Posterior cingulate gyrus (tissue), 11 donors: ENCODE measurements at regions not wholly inside any gene's neighbourhood (a gene's known extent, or its start where the extent isn't known, plus 50 kb on each side); places are given as distances from the start of the nearest gene placed in this dataset.
"Not testable (repeated sequence)": the region's sequence is repeated elsewhere in the genome, so short reads cannot be mapped to it uniquely, and the experiment has no call there.

Experiments
- DNase-seq, 10 donors: peaks; one replicate each; pipeline versions ENCODE4 v3.0.0 to v3.0.0-alpha.2; 2020 to 2021; ENCODE audit warnings: mixed read lengths in 3 of 10
- intact Hi-C: fragments of 100-400 bp; cut with DNase I; formaldehyde crosslinking; loops from one replicate; pipeline ENCODE4 v1.15.1; 2023

- intact Hi-C loops: loop anchor here (10.0 kb wide), 1 partner anchor 72 kb away; no protein-coding TSS in a partner anchor
- DNase-seq: no peak
Measured at GRCh38 chr1:121443001-121443540, 258.3 kb downstream of the SRGAP2C start.

DNA sequence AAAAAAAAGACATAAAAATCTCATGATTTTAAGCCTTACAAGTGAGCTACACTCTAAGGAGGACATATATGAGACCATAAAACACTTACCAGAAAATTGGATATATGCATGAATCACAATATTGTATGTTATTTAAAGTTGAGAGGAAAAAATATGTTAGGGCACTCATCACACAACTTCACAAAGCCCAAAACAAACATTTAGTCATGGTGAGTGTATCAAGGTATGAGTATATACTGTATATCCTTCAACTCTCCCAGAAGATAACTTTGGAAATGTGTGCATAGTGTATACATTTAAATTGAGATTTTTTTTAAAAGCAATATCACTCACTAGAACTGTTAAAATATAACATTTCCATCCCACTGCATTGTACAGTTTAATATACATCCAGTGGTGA lies 259.3 kb downstream of the SRGAP2C start:
- DNase-seq: no peak
- intact Hi-C loops: loop anchor here (10.0 kb wide), 1 partner anchor 71 kb away; no protein-coding TSS in a partner anchor

- intact Hi-C loops: loop anchor here (10.0 kb wide), 1 partner anchor 69 kb away; no protein-coding TSS in a partner anchor
- DNase-seq: no peak
Measured at GRCh38 chr1:121445679-121446078, 260.9 kb downstream of the SRGAP2C start.

DNA sequence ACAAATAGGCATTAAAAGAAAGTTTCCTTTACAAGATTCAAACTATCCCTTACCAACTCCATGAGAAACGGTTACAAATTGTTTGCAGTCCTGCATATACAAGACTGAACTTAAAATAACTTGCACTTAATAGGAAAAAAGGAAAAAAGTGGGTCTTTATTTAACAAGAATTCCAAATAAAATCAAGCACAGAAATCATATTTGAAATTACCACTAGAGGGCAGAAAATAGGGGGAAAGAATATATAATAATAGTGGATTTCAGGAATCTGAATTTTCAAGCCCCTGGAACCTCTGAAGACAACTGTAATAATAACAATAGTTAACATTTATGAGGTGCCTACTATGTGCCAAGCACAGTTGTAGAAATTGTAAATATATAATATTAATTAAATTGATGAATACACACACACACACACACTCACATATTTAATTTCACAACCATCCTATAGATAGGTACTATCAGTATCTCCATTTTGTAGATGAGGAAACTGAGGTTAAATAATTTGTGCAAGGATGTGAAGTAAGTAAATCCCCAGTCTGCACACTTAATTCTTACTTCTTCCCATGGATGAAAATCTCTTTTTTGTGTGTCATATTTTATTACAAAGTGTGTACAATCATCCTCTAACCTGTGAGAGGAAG lies 262.6 kb downstream of the SRGAP2C start:
- intact Hi-C loops: loop anchor here (10.0 kb wide), 1 partner anchor 67 kb away; no protein-coding TSS in a partner anchor
- not testable (repeated sequence) for DNase-seq

DNA sequence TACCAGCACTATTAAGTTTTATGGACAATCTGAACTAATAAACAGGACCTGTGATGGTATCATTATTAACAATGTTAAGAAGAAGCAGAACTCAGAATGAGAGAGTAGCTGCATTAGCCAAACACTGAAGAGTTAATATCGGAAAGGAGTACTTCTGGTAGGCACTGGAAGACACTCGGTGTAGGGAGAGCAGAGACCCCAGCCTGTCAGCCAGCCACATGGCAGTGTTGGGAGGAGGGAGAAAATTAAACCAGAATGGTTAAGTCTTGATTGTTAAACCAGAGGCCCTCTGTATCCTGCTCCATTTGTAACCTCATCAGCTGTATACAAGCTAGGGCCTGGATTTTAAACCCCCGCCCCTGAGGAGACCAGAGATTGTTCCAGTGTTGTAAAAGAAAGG lies 263.3 kb downstream of the SRGAP2C start:
- intact Hi-C loops: loop anchor here (10.0 kb wide), 1 partner anchor 67 kb away; no protein-coding TSS in a partner anchor
- DNase-seq: not testable (repeated sequence)

DNA sequence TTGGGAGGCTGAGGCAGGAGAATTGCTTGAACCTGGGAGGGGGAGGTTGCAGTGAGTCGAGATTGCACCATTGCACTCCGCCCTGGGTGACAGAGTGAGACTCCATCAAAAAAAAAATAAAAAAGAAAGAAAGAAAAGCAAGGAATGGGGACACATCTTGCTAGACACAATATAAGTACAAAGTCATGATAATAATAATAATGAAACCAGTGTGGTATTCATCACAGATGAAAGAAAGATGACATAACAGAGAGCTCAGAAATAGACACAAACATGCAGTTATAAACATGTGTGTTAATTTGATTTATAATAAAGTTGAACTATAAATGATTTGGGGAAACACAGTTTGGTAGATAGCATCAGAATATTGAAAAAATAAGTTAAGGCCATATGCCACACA lies 264.1 kb downstream of the SRGAP2C start:
- no peak for DNase-seq
- intact Hi-C loops: loop anchor here (10.0 kb wide), 1 partner anchor 66 kb away; no protein-coding TSS in a partner anchor

- DNase-seq: no peak
- intact Hi-C loops: no loop called here
Measured at GRCh38 chr1:121452484-121452883, 267.7 kb downstream of the SRGAP2C start.

DNA sequence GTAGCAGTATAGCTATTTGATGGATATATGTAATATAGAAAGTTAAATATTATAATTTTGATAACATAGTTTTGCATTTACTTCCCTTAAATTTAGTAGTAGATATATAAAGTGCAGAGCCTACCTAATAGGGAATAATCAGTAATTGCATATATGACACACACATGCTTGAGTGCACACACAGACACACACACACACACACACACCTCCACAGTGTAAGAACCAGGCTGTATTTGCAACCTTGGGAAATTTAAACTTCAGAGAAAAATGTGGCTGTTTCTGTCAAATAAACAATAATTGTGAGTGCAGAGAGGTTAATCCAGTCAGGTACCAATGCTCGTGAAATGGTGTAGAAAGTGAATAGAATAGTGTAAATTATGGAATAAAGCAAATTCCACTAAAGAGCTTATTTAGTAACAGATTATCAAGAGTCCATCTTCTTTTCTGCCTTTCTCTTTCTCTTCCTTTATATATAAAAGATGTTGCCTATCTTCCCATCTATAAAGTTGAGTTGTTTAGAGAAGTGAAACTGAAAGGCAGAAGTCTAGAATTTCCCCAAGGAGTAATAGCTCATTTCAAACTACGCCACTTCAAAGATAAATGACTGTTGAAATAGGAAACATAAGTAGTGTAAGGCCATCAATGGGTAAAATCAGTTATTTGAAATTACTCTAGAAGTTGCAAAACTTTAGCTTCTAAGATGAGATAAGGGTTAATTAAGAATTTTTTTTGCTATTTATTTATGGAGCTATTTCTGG lies 273.7 kb downstream of the SRGAP2C start:
- intact Hi-C loops: no loop called here
- no peak for DNase-seq

- no peak for DNase-seq
- intact Hi-C loops: no loop called here
Measured at GRCh38 chr1:121459235-121459634, 274.5 kb downstream of the SRGAP2C start.

DNA sequence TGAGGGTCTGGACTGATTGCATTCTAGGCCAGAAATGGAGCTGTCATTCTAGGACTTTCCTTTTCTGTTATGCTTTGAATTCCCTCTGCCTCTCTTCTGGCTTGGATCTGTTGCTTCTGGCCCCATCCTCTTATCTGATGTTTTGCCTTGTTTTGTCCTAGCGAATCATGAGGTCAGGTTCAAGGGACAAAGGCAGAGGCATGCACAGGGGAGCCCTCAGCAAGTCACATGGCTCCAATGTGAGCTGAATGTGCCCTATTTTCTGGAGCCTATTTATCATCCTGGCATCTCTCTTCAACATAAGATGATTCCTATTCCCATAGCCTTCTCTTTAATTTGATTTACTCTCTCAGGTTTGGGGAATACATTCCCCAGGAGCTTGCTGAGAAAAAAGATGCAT lies 284.6 kb downstream of the SRGAP2C start:
- DNase-seq, intact Hi-C loops: not testable (repeated sequence)

DNA sequence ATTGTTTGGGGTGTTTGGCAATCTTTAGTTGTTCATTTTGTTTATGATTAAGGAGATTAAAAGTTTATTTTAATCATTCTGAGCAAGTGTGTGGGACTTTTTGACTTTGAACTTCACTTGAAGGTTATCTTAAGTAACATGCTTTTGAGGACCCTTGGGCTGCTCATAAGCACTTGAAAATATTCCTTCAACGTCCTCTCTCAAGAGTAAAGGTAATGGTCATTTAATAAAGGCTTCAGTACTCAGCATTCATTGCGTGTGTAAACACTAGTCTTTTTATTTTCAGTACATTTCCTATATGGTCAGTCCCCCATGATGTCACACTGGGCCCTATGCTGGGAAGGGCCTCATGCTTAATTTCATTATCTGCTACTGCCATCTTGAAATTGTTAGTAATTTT lies 285.6 kb downstream of the SRGAP2C start:
- intact Hi-C loops, DNase-seq: not testable (repeated sequence)

DNA sequence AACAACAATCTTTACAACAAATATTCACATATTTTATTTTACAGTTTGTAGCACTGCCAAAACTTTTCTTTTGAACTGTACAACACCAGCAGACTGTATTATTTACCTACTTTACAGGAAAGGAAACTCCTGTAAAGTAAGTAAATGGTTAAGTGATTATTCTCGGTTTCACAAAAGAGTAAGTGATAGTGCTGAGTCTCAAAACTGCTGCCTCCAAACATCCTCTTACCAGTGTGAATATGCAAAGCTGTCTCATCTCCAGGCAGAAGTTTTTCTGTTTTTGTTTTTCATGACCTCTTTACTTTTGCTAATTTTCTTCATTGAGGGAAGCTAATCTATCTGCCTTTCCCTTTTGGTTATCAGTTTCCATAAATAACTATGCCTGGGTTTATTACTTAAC lies 286.7 kb downstream of the SRGAP2C start:
- intact Hi-C loops: no loop called here
- no peak for DNase-seq

DNA sequence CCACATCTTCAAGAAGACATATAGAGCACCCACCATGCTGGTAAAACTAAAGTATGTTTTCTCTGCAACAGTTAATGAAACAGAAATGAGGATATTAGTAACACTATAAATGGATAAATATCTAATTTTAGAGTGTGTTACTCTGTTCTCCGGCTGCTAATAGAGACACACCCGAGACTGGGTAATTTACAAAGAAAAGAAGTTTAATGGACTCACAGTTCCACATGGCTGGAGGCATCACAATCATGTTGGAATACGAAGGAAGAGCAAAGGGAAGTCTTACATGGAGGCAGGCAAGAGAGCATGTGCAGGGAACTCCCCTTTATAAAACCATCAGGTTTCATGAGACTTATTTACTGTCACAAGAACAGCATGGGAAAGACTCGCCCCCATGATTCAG lies 287.2 kb downstream of the SRGAP2C start:
- intact Hi-C loops: no loop called here
- DNase-seq: no peak

DNA sequence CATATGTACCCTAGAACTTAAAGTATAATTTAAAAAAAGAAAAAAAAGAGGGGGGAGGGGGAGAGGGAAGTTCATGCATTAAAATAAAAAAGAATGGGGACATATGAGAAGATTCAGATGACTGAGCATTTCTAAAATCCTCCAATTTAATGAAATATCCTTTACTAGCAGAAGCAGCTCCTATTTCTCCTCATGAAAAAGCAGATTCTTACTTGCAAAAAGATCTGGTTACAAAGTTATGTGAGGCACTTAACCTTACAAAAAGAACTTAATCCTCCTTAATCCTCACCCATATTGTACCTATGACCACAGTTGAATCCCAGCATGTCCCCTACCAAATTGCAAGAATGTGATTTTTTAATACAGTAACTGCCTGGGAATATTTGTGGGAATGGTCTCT lies 298.5 kb downstream of the SRGAP2C start:
- no peak for DNase-seq
- intact Hi-C loops: no loop called here

GRCh38 chr1:121483961-121484424 lies 299.2 kb downstream of the SRGAP2C start:
- no peak for DNase-seq
- intact Hi-C loops: no loop called here

DNA sequence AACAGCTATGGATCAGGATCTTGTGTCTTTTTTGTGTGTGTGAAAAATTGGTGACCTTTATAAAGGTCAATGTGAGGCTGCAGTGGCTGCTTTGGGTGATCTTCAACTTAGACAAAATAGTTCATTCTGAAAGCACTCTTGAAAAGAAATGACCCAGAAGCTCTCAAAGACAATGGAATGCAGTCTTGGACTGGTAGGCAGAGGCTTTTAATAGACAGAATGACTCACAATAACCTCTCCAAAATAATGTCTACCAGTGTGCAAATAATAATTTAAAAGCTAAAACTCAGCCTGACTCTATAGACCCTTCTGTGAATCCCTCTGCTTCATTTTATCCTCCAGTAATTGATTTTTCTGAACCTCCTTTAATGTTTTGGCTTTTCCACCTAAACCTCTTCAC lies 310.0 kb downstream of the SRGAP2C start:
- DNase-seq, intact Hi-C loops: not testable (repeated sequence)

DNA sequence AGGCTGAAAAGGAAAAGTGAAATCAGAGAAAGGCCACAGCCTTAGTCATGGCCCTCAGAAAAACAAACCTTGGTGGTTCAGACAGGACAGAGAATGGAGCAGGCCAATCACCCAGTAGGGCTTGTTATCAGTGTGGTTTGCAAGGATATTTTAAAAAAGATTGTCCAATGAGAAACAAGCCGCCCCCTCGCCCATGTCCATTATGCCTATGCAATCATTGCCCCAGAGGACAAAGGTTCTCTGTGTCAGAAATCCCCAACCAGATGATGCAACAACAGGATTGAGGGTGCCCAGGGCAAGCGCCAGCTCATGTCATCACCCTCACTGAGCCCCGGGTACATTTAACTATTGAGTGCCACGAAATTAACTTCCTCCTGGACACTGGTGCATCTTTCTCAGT lies 326.7 kb downstream of the SRGAP2C start:
- intact Hi-C loops: loop anchor here (10.0 kb wide), 1 partner anchor 67 kb away; no protein-coding TSS in a partner anchor
- DNase-seq: peak in 3 of 10 donors; percentile 11 to 81 (median 14)

DNA sequence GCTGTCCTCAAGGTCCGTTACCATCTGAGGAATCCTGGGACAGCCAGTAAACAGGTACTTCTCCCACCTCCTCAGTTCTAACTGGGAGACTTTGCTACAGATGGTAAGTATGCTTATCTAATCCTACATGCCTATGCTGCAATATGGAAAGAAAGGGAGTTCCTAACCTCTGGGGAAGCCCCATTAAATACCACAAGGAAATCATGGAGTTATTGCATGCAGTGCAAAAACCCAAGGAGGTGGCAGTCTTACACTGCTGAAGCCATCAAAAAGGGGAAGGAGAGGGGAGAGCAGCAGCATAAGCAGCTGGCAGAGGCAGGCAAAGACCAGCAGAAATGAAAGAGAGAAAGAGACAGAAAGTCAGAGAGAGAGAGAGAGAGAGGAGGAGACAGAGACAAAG lies 327.1 kb downstream of the SRGAP2C start:
- intact Hi-C loops: loop anchor here (10.0 kb wide), 1 partner anchor 67 kb away; no protein-coding TSS in a partner anchor
- DNase-seq: not testable (repeated sequence)

DNA sequence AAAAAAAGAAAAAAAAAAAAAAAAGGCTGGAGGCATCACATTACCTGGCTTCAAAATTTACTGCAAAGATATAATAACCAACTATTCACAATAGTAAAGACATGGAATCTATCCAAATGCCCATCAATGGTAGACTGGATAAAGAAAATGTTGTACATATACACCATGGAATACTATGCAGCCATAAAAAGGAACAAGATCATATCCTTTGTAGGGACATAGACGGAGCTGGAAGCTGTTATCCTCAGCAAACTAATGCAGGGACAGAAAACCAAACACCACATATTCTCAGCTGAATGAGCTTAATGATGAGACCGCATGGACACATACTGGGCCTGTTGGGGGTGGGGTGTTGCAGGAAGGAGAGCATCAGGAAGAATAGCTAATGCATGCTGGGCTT lies 330.5 kb downstream of the SRGAP2C start:
- DNase-seq: no peak
- intact Hi-C loops: loop anchor here (10.0 kb wide), 1 partner anchor 70 kb away; no protein-coding TSS in a partner anchor

GRCh38 chr1:121516234-121516967 lies 331.6 kb downstream of the SRGAP2C start:
- intact Hi-C loops: loop anchor here (10.0 kb wide), 1 partner anchor 72 kb away; no protein-coding TSS in a partner anchor
- no peak for DNase-seq
